GM18507 (cell line): ENCODE measurements at regions not wholly inside any gene's neighbourhood (a gene's known extent, or its start where the extent isn't known, plus 50 kb on each side); places are given as distances from the start of the nearest gene placed in this dataset.

Source experiments
- DNase-seq: peaks from one replicate; pipeline ENCODE4 v3.0.0; 2011; ENCODE audit warnings: low read depth; ENCODE audit not compliant: insufficient read length; ENCODE audit errors: extremely low spot score
- FAIRE-seq: peaks from 2 replicates; lab custom pipeline; 2011; peaks lifted over from hg19 to GRCh38; lab: Jason Lieb, UNC

GRCh38 chr11:121770939-121771595 lies 318.3 kb upstream of the SORL1-AS1 start:
- FAIRE-seq: no peak

GRCh38 chr11:121769191-121769590 lies 316.4 kb upstream of the SORL1-AS1 start:
- FAIRE-seq (no peak), DNase-seq (no peak)

More at GRCh38 chr11:121770939-121771595, 318.3 kb upstream of the SORL1-AS1 start:
- DNase-seq: no peak

GRCh38 chr11:121767433-121767832 lies 314.7 kb upstream of the SORL1-AS1 start:
- DNase-seq (no peak), FAIRE-seq (peak; percentile 66)

GRCh38 chr11:121766991-121767390 lies 314.2 kb upstream of the SORL1-AS1 start:
- FAIRE-seq: no peak

GRCh38 chr11:121766166-121766565 lies 313.4 kb upstream of the SORL1-AS1 start:
- FAIRE-seq (no peak), DNase-seq (no peak)

More at GRCh38 chr11:121766991-121767390, 314.2 kb upstream of the SORL1-AS1 start:
- DNase-seq: no peak

- peak; percentile 91 for FAIRE-seq
Observed at GRCh38 chr11:121763526-121763925, 310.8 kb upstream of the SORL1-AS1 start.

GRCh38 chr11:121762820-121763219 lies 310.1 kb upstream of the SORL1-AS1 start:
- FAIRE-seq (no peak), DNase-seq (no peak)

More at GRCh38 chr11:121763526-121763925, 310.8 kb upstream of the SORL1-AS1 start:
- DNase-seq: peak; percentile 17

- FAIRE-seq (no peak), DNase-seq (no peak)
Observed at GRCh38 chr11:121761186-121761585, 308.4 kb upstream of the SORL1-AS1 start.

GRCh38 chr11:121757480-121758125 lies 304.8 kb upstream of the SORL1-AS1 start:
- DNase-seq (no peak), FAIRE-seq (no peak)

- FAIRE-seq: no peak
- no peak for DNase-seq
Observed at GRCh38 chr11:121755906-121756305, 303.1 kb upstream of the SORL1-AS1 start.

- FAIRE-seq: no peak
- no peak for DNase-seq
Observed at GRCh38 chr11:121755191-121755590, 302.4 kb upstream of the SORL1-AS1 start.

- FAIRE-seq (no peak), DNase-seq (no peak)
Observed at GRCh38 chr11:121754598-121754997, 301.8 kb upstream of the SORL1-AS1 start.

GRCh38 chr11:121749691-121750090 lies 296.9 kb upstream of the SORL1-AS1 start:
- DNase-seq (no peak), FAIRE-seq (no peak)

GRCh38 chr11:121748068-121748467 lies 295.3 kb upstream of the SORL1-AS1 start:
- no peak for DNase-seq
- no peak for FAIRE-seq

GRCh38 chr11:121743285-121743684 lies 290.5 kb upstream of the SORL1-AS1 start:
- FAIRE-seq: no peak
- DNase-seq: no peak

GRCh38 chr11:121741761-121742361 lies 289.1 kb upstream of the SORL1-AS1 start:
- FAIRE-seq: no peak
- DNase-seq: no peak

- FAIRE-seq: no peak
- DNase-seq: no peak
Observed at GRCh38 chr11:121741351-121741760, 288.6 kb upstream of the SORL1-AS1 start.

GRCh38 chr11:121740902-121741301 lies 288.1 kb upstream of the SORL1-AS1 start:
- DNase-seq: no peak
- no peak for FAIRE-seq

GRCh38 chr11:121733858-121734257 lies 281.1 kb upstream of the SORL1-AS1 start:
- no peak for DNase-seq
- no peak for FAIRE-seq

- DNase-seq (no peak), FAIRE-seq (no peak)
Observed at GRCh38 chr11:121727942-121728341, 275.2 kb upstream of the SORL1-AS1 start.
